HG03159 (cell line): ENCODE measurements at regions not wholly inside any gene's neighbourhood (a gene's known extent, or its start where the extent isn't known, plus 50 kb on each side); places are given as distances from the start of the nearest gene placed in this dataset.

Experiments used
- ATAC-seq: cut with Tn5 transposase; IDR thresholded peaks from one replicate; pipeline ENCODE4 v1.9.1; 2021; ENCODE audit warnings: mild to moderate bottlenecking, moderate library complexity; ENCODE audit not compliant: unreplicated experiment

DNA sequence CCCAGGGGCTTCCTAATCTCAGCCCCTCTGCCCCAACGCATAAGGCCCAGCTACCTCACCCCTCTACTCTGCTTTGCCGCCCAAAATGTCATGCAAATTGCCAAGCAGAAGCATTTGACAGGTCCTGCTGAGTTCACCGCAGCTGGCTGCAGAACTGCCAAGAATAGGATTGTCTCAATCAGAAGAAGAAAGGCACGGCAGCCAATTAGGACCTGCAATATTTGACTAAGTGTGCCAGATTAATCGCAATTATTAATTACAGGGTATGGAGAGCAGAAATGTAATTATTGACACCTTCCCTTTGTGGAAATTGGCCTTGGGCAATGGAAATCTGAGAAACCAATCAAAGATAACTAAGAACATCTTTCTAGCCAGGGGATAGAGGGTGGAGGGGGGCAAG is 318.6 kb downstream of the LRFN2 start:
- ATAC-seq, result no peak

DNA sequence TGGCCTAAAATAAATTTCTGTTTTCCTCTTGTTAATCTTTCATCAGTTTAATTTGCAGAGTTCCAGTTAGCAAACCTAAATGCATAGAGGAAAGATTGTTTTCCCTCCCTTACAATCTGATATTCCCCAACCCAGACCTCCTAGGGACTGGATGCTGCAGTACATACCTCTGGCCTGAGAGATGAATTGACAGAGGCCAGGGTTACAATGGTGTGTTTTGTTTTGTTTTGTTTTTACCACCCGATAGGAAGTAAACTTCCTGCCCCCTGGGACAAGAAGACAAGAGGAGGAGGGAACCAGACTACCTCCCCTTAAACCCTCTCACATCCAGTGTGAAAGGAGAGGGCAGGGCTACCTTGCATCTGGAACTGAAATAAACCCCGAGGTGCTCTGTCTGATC is 319.0 kb downstream of the LRFN2 start:
- no peak for ATAC-seq

- no peak for ATAC-seq
Measured at GRCh38 chr6:40265615-40266014, 321.5 kb downstream of the LRFN2 start.

GRCh38 chr6:40263970-40264369 is 323.2 kb downstream of the LRFN2 start:
- ATAC-seq, result no peak

- no peak for ATAC-seq
Measured at GRCh38 chr6:40262363-40262762, 324.8 kb downstream of the LRFN2 start.

- no peak for ATAC-seq
Measured at GRCh38 chr6:40258531-40258930, 324.3 kb upstream of the MOCS1 start.

GRCh38 chr6:40256831-40257230 is 322.6 kb upstream of the MOCS1 start:
- ATAC-seq, result no peak

DNA sequence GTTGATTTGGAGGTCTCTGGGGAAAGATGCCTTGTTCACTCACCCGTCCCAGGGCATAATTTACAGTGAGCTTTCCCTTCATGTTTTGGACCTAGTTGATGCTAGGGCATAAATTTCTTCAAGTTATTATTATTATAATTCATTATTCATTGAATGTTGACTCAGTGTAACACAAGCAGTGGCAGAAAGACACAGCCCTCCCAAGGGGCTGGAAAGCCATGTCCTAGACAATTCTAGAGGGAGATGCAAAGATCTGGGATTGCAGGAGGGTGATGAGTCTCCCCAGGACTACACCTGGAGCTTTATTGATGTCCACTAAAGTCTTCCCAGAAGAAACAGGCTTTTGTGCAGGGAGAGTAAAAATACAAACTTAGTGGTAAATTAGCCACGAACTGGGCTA is 322.0 kb upstream of the MOCS1 start:
- no peak for ATAC-seq

GRCh38 chr6:40253420-40253819 is 319.2 kb upstream of the MOCS1 start:
- ATAC-seq, result no peak

- no peak for ATAC-seq
Measured at GRCh38 chr6:40252531-40253258, 318.4 kb upstream of the MOCS1 start.

- ATAC-seq, result no peak
Measured at GRCh38 chr6:40251637-40252300, 317.5 kb upstream of the MOCS1 start.

DNA sequence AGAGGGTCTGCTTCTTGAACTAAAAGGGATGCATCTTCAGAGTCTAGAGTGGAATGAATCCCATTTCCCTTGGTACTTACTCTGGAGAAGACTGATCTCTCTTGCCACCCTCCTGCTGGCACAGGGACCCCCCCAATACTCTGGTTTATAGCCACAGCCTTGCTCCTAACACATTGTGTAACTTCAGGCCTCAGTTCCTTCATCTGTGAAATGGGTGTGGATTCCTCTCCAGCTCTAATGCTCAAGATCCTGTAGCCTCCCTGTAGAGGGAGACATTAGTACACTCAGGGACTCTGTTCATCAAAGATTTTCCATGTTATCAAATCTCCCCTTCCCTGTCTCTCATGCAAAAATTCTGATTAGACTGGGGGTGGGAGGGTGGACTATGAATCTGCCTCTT is 315.7 kb upstream of the MOCS1 start:
- ATAC-seq, result no peak

DNA sequence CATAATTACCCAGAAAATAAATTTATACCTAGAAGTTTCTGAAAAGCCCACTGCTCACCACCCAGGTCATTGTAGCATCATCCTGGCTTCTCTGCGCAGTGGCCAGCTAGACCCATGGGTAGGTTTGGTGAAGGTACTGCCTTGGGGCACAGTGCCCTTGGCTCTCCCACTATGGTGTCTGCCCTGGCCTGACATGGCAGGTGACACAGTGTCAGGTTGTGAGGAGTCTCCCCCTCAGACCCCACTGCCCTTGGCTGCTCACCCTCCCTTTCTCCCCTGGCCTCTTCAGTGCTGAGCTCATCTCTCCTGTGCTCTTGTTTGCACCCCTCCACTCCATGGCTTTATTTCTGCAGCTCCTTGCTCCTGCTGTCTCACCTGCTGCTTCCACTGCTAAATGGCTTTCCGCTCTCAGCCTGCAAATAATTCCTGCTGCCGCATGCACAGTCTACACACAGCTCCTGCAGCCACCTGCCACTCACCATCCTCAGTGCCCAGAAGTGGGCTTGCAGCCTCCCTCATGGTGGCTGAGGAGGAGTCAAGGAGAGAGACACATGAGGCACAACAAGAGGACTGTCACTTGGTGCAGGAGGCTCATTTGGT is 313.4 kb upstream of the MOCS1 start:
- no peak for ATAC-seq

- ATAC-seq, result no peak
Measured at GRCh38 chr6:40244699-40245098, 310.4 kb upstream of the MOCS1 start.

GRCh38 chr6:40232698-40233097 is 298.4 kb upstream of the MOCS1 start:
- no peak for ATAC-seq

- no peak for ATAC-seq
Measured at GRCh38 chr6:40227735-40228134, 293.5 kb upstream of the MOCS1 start.

- no peak for ATAC-seq
Measured at GRCh38 chr6:40222354-40222753, 288.1 kb upstream of the MOCS1 start.

DNA sequence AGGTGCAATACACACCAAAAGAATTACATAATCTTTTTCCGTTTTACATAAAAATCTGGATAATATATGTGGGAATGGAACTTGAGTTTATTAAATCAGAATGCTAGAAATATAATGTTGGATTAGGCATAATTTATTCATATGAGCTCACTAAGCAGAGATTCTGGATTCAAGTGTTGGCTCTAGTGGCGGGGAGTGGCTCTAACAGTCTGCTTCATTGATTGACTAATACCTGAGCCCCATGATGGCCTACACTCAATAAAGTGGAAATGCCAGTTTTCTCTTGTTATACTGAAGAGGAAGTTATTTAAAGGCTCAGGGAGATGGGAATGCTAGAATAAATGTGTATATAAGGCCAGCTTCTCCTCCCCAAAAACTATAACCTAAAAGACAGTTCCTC is 285.5 kb upstream of the MOCS1 start:
- ATAC-seq, result no peak

DNA sequence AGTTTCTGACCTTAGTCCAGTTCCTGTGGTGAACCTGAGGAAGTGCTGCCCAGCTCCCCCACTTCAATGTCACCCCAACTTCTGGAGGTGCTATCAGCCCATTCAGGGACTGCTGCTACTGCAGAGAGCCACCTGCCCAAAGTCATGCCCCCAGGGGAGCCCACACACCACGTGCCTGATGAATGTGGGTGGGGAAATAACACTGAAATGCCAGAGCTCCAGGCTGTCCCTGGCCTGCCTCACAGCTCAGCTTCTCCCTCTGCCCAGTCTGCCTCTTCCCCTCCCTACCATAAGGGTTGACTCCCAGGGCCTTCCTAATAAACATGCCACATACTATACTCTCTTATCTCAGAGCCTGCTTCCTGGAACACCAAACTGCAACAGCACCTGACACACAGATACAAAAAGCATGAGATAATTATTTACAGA is 276.4 kb upstream of the MOCS1 start:
- ATAC-seq, result no peak

- ATAC-seq, result no peak
Measured at GRCh38 chr6:40205801-40206200, 271.5 kb upstream of the MOCS1 start.

DNA sequence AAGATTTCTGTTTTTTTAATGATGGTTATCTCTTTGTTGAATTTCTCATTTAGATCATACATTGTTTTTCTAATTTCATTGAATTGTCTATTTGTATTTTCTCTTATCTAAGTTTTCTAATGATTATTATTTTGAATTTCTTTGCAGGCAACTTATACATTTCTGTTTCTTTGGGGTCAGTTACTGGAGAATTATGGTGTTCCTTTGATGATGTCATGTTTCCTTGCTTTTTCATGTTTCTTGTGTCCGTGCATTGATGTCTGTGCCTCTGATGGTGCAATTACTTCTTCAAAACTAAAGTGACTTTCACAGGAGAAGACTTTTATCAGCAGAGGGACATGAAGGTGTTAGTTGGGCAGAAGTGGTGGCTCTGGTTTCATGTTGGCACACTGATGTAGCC is 270.7 kb upstream of the MOCS1 start:
- no peak for ATAC-seq

DNA sequence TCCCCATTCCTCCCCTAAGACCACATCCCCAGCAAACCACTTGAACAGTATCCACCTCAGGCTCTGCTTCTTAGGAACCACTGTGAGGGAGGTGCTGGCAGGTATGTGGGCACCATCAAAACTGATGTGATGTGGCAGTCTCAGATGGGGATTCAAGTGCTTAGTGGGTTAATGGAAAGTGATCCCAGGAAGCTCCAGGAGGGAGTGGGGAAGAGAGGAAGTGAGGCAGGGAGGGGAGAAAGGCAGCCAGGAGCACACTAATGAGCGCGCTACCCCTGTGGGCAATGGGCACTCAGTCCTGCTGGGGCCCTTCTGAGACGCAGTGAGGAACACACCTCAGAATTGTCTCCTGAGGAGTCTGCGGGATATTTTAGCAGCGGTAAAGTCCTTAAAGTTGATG is 263.1 kb upstream of the MOCS1 start:
- no peak for ATAC-seq
